Tibial artery (tissue), 4 donors: ENCODE measurements at regions not wholly inside any gene's neighbourhood (a gene's known extent, or its start where the extent isn't known, plus 50 kb on each side); places are given as distances from the start of the nearest gene placed in this dataset.
A peak's percentile ranks its signal among the peaks of the same experiment; 100 is the strongest.

Experiments used
- DNase-seq, 2 donors: peaks; one replicate each; pipeline ENCODE4 v3.0.0-alpha.2; 2019
- H3K27ac ChIP-seq, 2 donors: fragments of 200-600 bp; sonication (generic) in 1 of 2; 1 replicate in 1 of 2; 2 replicates in 1 of 2; pipeline ENCODE4 v1.5.1; 2018 to 2019; ENCODE audit warnings: mild to moderate bottlenecking in 1 of 2
- H3K27me3 ChIP-seq, 2 donors: fragments of 200-600 bp; sonication (generic) in 1 of 2; one replicate each; pipeline versions ENCODE4 v1.5.1 to v1.6.0; 2016 to 2019
- H3K36me3 ChIP-seq, 3 donors: fragments of 200-600 bp; sonication (generic) in 2 of 3; one replicate each; pipeline ENCODE4 v1.5.1; 2016 to 2019; ENCODE audit warnings: mild to moderate bottlenecking in 2 of 3
- H3K4me1 ChIP-seq, 4 donors: fragments of 200-600 bp; sonication (generic) in 2 of 4; 1 replicate in 3 of 4; 2 replicates in 1 of 4; pipeline ENCODE4 v1.5.1; 2016 to 2019
- H3K4me3 ChIP-seq, 2 donors: fragments of 200-600 bp; sonication (generic) in 1 of 2; 1 replicate in 1 of 2; 2 replicates in 1 of 2; pipeline ENCODE4 v1.5.1; 2018 to 2019; ENCODE audit warnings: mild to moderate bottlenecking in 2 of 2
- H3K9me3 ChIP-seq, 3 donors: fragments of 200-600 bp; sonication (generic) in 1 of 3; one replicate each; pipeline ENCODE4 v1.5.1; 2016 to 2019
- intact Hi-C: fragments of 100-400 bp; cut with DNase I; formaldehyde crosslinking; loops from one replicate; pipeline ENCODE4 v1.15.0; 2023; ENCODE audit warnings: low total_unique reads
- TF ChIP-seq, protein P1 (sequence below), 2 experiments: fragments of 200-600 bp in 1 of 2; fragments of 450-650 bp in 1 of 2; IDR thresholded peaks; one replicate each; pipeline ENCODE4 v1.5.1; 2017 to 2019; ENCODE audit warnings: antibody characterized with exemption in 2 of 2, mild to moderate bottlenecking in 1 of 2, moderate library complexity in 1 of 2

DNA sequence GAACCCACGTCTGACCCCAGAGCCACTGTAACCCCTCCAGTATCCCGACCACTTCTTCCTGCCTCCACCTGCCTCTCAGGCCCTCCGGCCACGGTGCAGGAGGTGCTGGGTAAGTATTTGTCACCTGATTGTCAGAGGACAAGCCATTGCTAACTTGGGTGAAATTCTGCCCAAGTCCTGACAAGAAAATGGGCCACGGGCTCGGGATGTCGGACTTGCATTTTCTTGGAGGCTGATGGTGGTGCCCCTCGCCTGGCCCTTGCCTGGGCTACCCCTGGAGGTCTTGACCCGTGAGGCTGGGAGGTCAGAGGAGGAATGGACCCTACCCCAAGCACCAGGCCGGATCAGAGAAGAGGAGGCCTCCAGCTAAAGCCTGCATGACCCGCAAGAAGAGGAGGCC is 149.7 kb upstream of the COL5A1 start:
- H3K27me3 ChIP-seq, result peaks cover 0 to 25% of the 10 kb centered on the region in 2 donors
- H3K9me3 ChIP-seq, result no peaks in the 10 kb centered on the region
- no peak overlapping the region for H3K4me3 ChIP-seq
- no peaks in the 10 kb centered on the region for H3K36me3 ChIP-seq
- no peak overlapping the region for H3K27ac ChIP-seq
- intact Hi-C loops, result no loop called here
- TF ChIP-seq, protein P1, sequence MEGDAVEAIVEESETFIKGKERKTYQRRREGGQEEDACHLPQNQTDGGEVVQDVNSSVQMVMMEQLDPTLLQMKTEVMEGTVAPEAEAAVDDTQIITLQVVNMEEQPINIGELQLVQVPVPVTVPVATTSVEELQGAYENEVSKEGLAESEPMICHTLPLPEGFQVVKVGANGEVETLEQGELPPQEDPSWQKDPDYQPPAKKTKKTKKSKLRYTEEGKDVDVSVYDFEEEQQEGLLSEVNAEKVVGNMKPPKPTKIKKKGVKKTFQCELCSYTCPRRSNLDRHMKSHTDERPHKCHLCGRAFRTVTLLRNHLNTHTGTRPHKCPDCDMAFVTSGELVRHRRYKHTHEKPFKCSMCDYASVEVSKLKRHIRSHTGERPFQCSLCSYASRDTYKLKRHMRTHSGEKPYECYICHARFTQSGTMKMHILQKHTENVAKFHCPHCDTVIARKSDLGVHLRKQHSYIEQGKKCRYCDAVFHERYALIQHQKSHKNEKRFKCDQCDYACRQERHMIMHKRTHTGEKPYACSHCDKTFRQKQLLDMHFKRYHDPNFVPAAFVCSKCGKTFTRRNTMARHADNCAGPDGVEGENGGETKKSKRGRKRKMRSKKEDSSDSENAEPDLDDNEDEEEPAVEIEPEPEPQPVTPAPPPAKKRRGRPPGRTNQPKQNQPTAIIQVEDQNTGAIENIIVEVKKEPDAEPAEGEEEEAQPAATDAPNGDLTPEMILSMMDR (IDR thresholded peaks at IDR 0.05), result no peak
- H3K4me1 ChIP-seq, result no peaks in the 10 kb centered on the region
- peak in 1 of 2 donors; percentile 55 for DNase-seq

- Histone ChIP-seq H3K4me1 (no peaks in the 10 kb centered on the region), H3K27me3 (peaks cover 0 to 25% of the 10 kb centered on the region in 2 donors), H3K9me3 (no peaks in the 10 kb centered on the region), H3K4me3 (no peak overlapping the region), H3K27ac (no peak overlapping the region), H3K36me3 (no peaks in the 10 kb centered on the region)
- intact Hi-C loops, result no loop called here
- TF ChIP-seq, protein P1 (IDR thresholded peaks at IDR 0.05), result no peak
- peak; percentile 68 to 75 for DNase-seq
Measured at GRCh38 chr9:134492281-134492691, 149.3 kb upstream of the COL5A1 start.

- peaks cover 0 to 25% of the 10 kb centered on the region in 2 donors for H3K27me3 ChIP-seq
Measured at GRCh38 chr9:134492721-134493460, 148.7 kb upstream of the COL5A1 start.

DNA sequence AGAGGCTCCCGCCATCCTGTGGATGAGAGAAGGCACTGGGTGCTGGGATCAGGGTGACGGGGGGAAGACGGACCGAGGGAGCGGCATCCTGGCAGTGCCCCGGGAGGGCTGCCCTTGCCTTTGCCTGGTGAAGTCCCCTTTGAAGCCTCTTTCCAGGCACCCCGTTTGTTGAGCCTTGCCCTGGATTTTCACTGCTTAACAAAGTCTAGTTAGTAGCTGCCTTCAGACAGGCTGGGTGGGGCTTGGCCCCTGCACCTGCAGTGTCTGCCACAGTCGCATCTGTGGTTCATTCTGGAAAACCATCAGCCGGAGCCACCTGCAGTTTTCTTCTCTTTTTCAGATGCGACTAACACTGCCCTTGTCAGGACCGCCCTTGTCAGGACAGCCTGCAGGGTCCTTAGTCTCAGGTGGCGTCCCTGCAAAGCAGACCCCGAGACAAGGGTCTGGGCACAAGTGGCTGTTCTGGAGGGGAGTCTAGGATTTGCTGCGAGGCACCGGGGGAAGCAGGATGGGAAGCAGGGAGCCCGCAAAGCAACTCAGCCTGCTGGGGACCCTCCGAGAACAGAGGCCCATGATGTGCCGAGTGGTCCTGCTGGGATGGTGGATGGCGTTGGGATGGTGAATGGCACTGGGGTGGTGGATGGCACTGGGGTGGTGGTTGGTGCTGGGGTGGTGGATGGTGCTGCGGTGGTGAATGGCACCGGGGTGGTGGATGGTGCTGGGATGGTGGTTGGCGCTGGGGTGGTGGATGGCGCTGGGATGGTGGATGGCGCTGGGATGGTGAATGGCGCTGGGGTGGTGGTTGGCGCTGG is 147.9 kb upstream of the COL5A1 start:
- peaks cover 0 to 25% of the 10 kb centered on the region in 2 donors for H3K27me3 ChIP-seq
- no peak overlapping the region for H3K4me3 ChIP-seq
- peak in 1 of 2 donors; percentile 52 for DNase-seq
- intact Hi-C loops, result no loop called here
- no peaks in the 10 kb centered on the region for H3K4me1 ChIP-seq
- no peaks in the 10 kb centered on the region for H3K36me3 ChIP-seq
- H3K27ac ChIP-seq, result no peak overlapping the region
- H3K9me3 ChIP-seq, result no peaks in the 10 kb centered on the region
- TF ChIP-seq, protein P1 (IDR thresholded peaks at IDR 0.05), result no peak

More at GRCh38 chr9:134492721-134493460, 148.7 kb upstream of the COL5A1 start:
- no peaks in the 10 kb centered on the region for H3K36me3 ChIP-seq
- TF ChIP-seq, protein P1 (IDR thresholded peaks at IDR 0.05), result no peak
- H3K4me1 ChIP-seq, result no peaks in the 10 kb centered on the region
- no peaks in the 10 kb centered on the region for H3K9me3 ChIP-seq
- peak in 1 of 2 donors; percentile 60 for DNase-seq
- intact Hi-C loops, result no loop called here
- H3K27ac ChIP-seq, result no peak overlapping the region
- H3K4me3 ChIP-seq, result no peak overlapping the region

DNA sequence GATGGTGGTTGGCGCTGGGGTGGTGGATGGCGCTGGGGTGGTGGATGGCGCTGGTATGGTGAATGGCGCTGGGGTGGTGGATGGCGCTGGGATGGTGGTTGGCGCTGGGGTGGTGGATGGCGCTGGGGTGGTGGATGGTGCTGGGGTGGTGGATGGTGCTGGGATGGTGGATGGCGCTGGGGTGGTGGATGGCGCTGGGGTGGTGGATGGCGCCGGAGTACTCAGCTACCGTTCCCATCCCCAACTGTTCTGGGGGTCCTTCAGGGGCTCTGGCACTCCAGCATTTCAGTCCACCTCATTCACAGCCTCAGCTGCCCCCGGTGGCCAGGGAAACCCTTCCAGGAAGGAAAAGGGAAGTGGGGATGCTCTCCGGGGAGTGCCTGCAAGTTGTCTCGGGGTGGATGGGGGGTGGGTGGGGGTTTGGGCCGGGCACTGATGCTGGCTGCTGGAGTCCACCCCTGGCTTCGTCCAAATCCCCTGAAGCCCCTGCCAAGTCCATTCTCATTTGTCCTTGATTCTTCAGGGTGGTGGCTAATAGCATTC is 147.3 kb upstream of the COL5A1 start:
- TF ChIP-seq, protein P1 (IDR thresholded peaks at IDR 0.05), result no peak
- no peak overlapping the region for H3K27ac ChIP-seq
- peaks cover 0 to 25% of the 10 kb centered on the region in 2 donors for H3K27me3 ChIP-seq
- H3K9me3 ChIP-seq, result no peaks in the 10 kb centered on the region
- no peaks in the 10 kb centered on the region for H3K4me1 ChIP-seq
- intact Hi-C loops, result no loop called here
- no peak overlapping the region for H3K4me3 ChIP-seq
- DNase-seq, result peak in 1 of 2 donors; percentile 41
- no peaks in the 10 kb centered on the region for H3K36me3 ChIP-seq
